HCT116 (cell line): ENCODE measurements at regions not wholly inside any gene's neighbourhood (a gene's known extent, or its start where the extent isn't known, plus 50 kb on each side); places are given as distances from the start of the nearest gene placed in this dataset.

Experiments
- ATAC-seq: fragments of 200-7000 bp; cut with Tn5 transposase; 2 replicates; pipeline ENCODE4 v1.9.1; 2020; ENCODE audit warnings: mild to moderate bottlenecking, moderate library complexity
- BruUV-seq: library from RNA; stranded (reverse); fragments of 400-500 nt; replicated peaks from 2 replicates; lab custom pipeline; 2021; lab: Mats Ljungman, UMichigan
- CTCF ChIA-PET: fragments of 300-600 bp; sonication (Branson Sonifier 250); formaldehyde crosslinking; loops from one replicate; lab custom pipeline; 2021; ENCODE audit warnings: antibody characterized with exemption; lab: Charles Lee
- POLR2A ChIA-PET: fragments of 300-600, 350-600 bp; sonication (Branson Sonifier 250); formaldehyde crosslinking; loops from one replicate; lab custom pipeline; 2021; ENCODE audit warnings: antibody characterized with exemption; lab: Charles Lee
- RAD21 ChIA-PET, 2 experiments: fragments of 300-600 bp; sonication (Branson Sonifier 250); formaldehyde crosslinking; loops; one replicate each; lab custom pipeline; 2023; ENCODE audit warnings: low total read pairs in 2 of 2; ENCODE audit not compliant: uncharacterized antibody in 2 of 2, unreplicated experiment in 2 of 2, low non-redundant PET in 1 of 2; lab: Charles Lee
- DNase-seq: peaks from one replicate; pipeline ENCODE4 v3.0.0-alpha.2; 2010; ENCODE audit warnings: low read depth, low spot score
- H2AFZ ChIP-seq: fragments of 200-600 bp; shearing (Covaris generic), sonication (generic); 2 replicates; pipeline ENCODE4 v1.6.1; 2017; ENCODE audit warnings: low read depth, mixed run types, mixed read lengths, antibody characterized with exemption, low read length; ENCODE audit not compliant: poor library complexity, severe bottlenecking
- H3K27ac ChIP-seq: 2 replicates; pipeline ENCODE4 v1.5.1; 2012; ENCODE audit warnings: low read depth, low read length
- H3K27me3 ChIP-seq: fragments of 200-600 bp; sonication (generic); 2 replicates; pipeline ENCODE4 v1.6.1; 2016; ENCODE audit warnings: mixed run types, low read length, mixed read lengths; ENCODE audit not compliant: insufficient read depth
- H3K36me3 ChIP-seq, 2 experiments: fragments of 200-500 bp in 1 of 2; fragments of 200-600 bp in 1 of 2; sonication (Bioruptor generic) in 1 of 2; sonication (generic) in 1 of 2; 2 replicates each; pipeline versions ENCODE4 v1.5.1 to v1.6.1; 2014 to 2016; ENCODE audit warnings: low read length in 2 of 2, inconsistent platforms in 1 of 2, mixed read lengths in 1 of 2, mixed run types in 1 of 2; ENCODE audit not compliant: insufficient read depth in 2 of 2, control insufficient read depth in 1 of 2
- H3K4me1 ChIP-seq, 2 experiments: fragments of 200-600 bp in 1 of 2; sonication (generic) in 1 of 2; 2 replicates each; pipeline versions ENCODE4 v1.5.1 to v1.6.1; 2012 to 2017; ENCODE audit warnings: low read length in 2 of 2, inconsistent platforms in 1 of 2, mild to moderate bottlenecking in 1 of 2, mixed read lengths in 1 of 2, mixed run types in 1 of 2, moderate library complexity in 1 of 2; ENCODE audit not compliant: insufficient read depth in 2 of 2, control insufficient read depth in 1 of 2
- H3K4me2 ChIP-seq: fragments of 200-600 bp; sonication (generic); 2 replicates; pipeline ENCODE4 v1.6.1; 2017; ENCODE audit warnings: mixed run types, low read length, mixed read lengths
- H3K4me3 ChIP-seq, 2 experiments: fragments of 200-600 bp in 1 of 2; sonication (generic) in 1 of 2; replicated peaks in 1 of 2; 2 replicates each; pipeline ENCODE4 v1.5.1; 2011 to 2016; ENCODE audit warnings: low read length in 2 of 2, control low read depth in 1 of 2, low read depth in 1 of 2, mild to moderate bottlenecking in 1 of 2, mixed read lengths in 1 of 2, mixed run types in 1 of 2
- H3K79me2 ChIP-seq: fragments of 200-600 bp; sonication (generic); 2 replicates; pipeline ENCODE4 v1.6.1; 2017; ENCODE audit warnings: mild to moderate bottlenecking, mixed run types, low read length, moderate library complexity, mixed read lengths; ENCODE audit not compliant: insufficient read depth
- H3K9ac ChIP-seq: fragments of 200-600 bp; sonication (generic); 2 replicates; pipeline ENCODE4 v1.6.1; 2016; ENCODE audit warnings: low read length, mixed read lengths
- H3K9me2 ChIP-seq: fragments of 200-600 bp; sonication (generic), shearing (Covaris generic); 2 replicates; pipeline ENCODE4 v1.6.1; 2017; ENCODE audit warnings: mixed run types, mild to moderate bottlenecking, moderate library complexity; ENCODE audit not compliant: insufficient read depth
- H3K9me3 ChIP-seq, 2 experiments: fragments of 200-500 bp in 1 of 2; fragments of 200-600 bp in 1 of 2; sonication (Bioruptor generic) in 1 of 2; sonication (generic) in 1 of 2; 2 replicates each; pipeline ENCODE4 v1.6.1; 2014 to 2017; ENCODE audit warnings: low read length in 2 of 2, mixed read lengths in 2 of 2, inconsistent platforms in 1 of 2, low read depth in 1 of 2, mild to moderate bottlenecking in 1 of 2, mixed run types in 1 of 2, moderate library complexity in 1 of 2; ENCODE audit not compliant: control insufficient read depth in 1 of 2, insufficient read depth in 1 of 2
- H4K20me1 ChIP-seq: fragments of 200-600 bp; sonication (generic), shearing (Covaris generic); 2 replicates; pipeline ENCODE4 v1.6.1; 2017; ENCODE audit warnings: mixed run types, mild to moderate bottlenecking, moderate library complexity; ENCODE audit not compliant: insufficient read depth
- CBX3 ChIP-seq: IDR thresholded peaks from 2 replicates; pipeline ENCODE4 v1.6.1; 2012; ENCODE audit warnings: low read depth
- CEBPB ChIP-seq: IDR thresholded peaks from 2 replicates; pipeline ENCODE4 v1.6.1; 2012; ENCODE audit warnings: low read depth
- EGR1 ChIP-seq: IDR thresholded peaks from 2 replicates; pipeline ENCODE4 v1.6.1; 2012; ENCODE audit warnings: low read depth
- ELF1 ChIP-seq: IDR thresholded peaks from 2 replicates; pipeline ENCODE4 v1.6.1; 2012; ENCODE audit warnings: low read depth, borderline replicate concordance
- EZH2 ChIP-seq: fragments of 200-600 bp; sonication (generic); IDR thresholded peaks from 2 replicates; pipeline ENCODE4 v1.6.1; 2017; ENCODE audit warnings: antibody characterized with exemption, mixed run types
- JUND ChIP-seq: IDR thresholded peaks from 2 replicates; pipeline ENCODE4 v1.6.1; 2012
- POLR2A ChIP-seq: IDR thresholded peaks from 2 replicates; pipeline ENCODE4 v1.7.0; 2011; ENCODE audit warnings: borderline replicate concordance; ENCODE audit not compliant: insufficient read depth, insufficient read length; ENCODE audit errors: extremely low read depth
- POLR2AphosphoS5 ChIP-seq: IDR thresholded peaks from 2 replicates; pipeline ENCODE4 v1.6.1; 2011; ENCODE audit warnings: mild to moderate bottlenecking, low read depth, low read length, moderate library complexity
- RAD21 ChIP-seq: IDR thresholded peaks from 2 replicates; pipeline ENCODE4 v1.6.1; 2012; ENCODE audit warnings: low read depth, mild to moderate bottlenecking
- SP1 ChIP-seq: IDR thresholded peaks from 2 replicates; pipeline ENCODE4 v1.6.1; 2012; ENCODE audit warnings: low read depth
- SRF ChIP-seq: IDR thresholded peaks from 2 replicates; pipeline ENCODE4 v1.6.1; 2012; ENCODE audit warnings: low read depth
- TCF7L2 ChIP-seq: IDR thresholded peaks from 2 replicates; pipeline ENCODE4 v1.7.0; 2011; ENCODE audit warnings: borderline replicate concordance, inconsistent platforms; ENCODE audit not compliant: insufficient read depth, insufficient read length; ENCODE audit errors: extremely low read depth
- ZBTB33 ChIP-seq: IDR thresholded peaks from 2 replicates; pipeline ENCODE4 v1.6.1; 2011; ENCODE audit warnings: mild to moderate bottlenecking, low read length, moderate library complexity; ENCODE audit not compliant: insufficient replicate concordance; ENCODE audit errors: extremely low read depth
- ZFX ChIP-seq: fragments of 450-650 bp; IDR thresholded peaks from 2 replicates; pipeline ENCODE4 v1.6.1; 2017
- intact Hi-C: fragments of 100-400 bp; cut with micrococcal nuclease; formaldehyde crosslinking; loops from 2 replicates; pipeline ENCODE4 v1.10.0; 2022

GRCh38 chrX:9273744-9274143, 191.1 kb upstream of the TBL1X start:
- Histone ChIP-seq H3K79me2 (no peaks in the 10 kb centered on the region), H3K36me3 (no peaks in the 10 kb centered on the region), H3K9ac (no peak overlapping the region), H3K9me3 (no peaks in the 10 kb centered on the region), H4K20me1 (no peaks in the 10 kb centered on the region), H3K27ac (no peak overlapping the region), H3K4me2 (no peak overlapping the region), H3K9me2 (no peaks in the 10 kb centered on the region), H3K27me3 (no peaks in the 10 kb centered on the region), H3K4me1 (no peaks in the 10 kb centered on the region), H2AFZ (no peak overlapping the region), H3K4me3 (no peak overlapping the region)
- intact Hi-C loops, result no loop called here
- TF ChIP-seq EGR1 (no peak), ZBTB33 (no peak), JUND (no peak), POLR2A (no peak), ZFX (no peak), CBX3 (no peak), ELF1 (no peak), SP1 (no peak), CEBPB (no peak), EZH2 (no peak), RAD21 (no peak), POLR2AphosphoS5 (no peak), SRF (no peak), TCF7L2 (no peak)
- no TSS peak for BruUV-seq
- ChIA-PET POLR2A (no interaction called here), CTCF (no interaction called here), RAD21 (no interaction called here)
- no peak for DNase-seq
- ATAC-seq, result no peak
